Urinary bladder (tissue), 3 donors: ENCODE measurements at regions not wholly inside any gene's neighbourhood (a gene's known extent, or its start where the extent isn't known, plus 50 kb on each side); places are given as distances from the start of the nearest gene placed in this dataset.
A peak's percentile ranks its signal among the peaks of the same experiment; 100 is the strongest.
"Not testable (repeated sequence)": the region's sequence is repeated elsewhere in the genome, so short reads cannot be mapped to it uniquely, and the experiment has no call there.

Experiments
- DNase-seq: peaks from one replicate; pipeline ENCODE4 v3.0.0-alpha.2; 2015; ENCODE audit errors: extremely low spot score
- H3K27ac ChIP-seq: one replicate; pipeline ENCODE4 v1.5.1; 2013; ENCODE audit warnings: low read depth, mild to moderate bottlenecking, moderate library complexity
- H3K36me3 ChIP-seq: one replicate; pipeline ENCODE4 v1.6.1; 2013; ENCODE audit warnings: mild to moderate bottlenecking, moderate library complexity; ENCODE audit not compliant: insufficient read depth
- H3K4me1 ChIP-seq: one replicate; pipeline ENCODE4 v1.6.1; 2013; ENCODE audit warnings: mild to moderate bottlenecking, moderate library complexity; ENCODE audit not compliant: insufficient read depth
- H3K4me3 ChIP-seq: one replicate; pipeline ENCODE4 v1.5.1; 2013; ENCODE audit warnings: low read depth, low read length
- WGBS: extraction: QIAGEN DNeasy Blood & Tissue Kit; methylation state at CpG from one replicate; pipeline ENCODE4 v1.1.7; 2013; 5-methylcytosine and 5-hydroxymethylcytosine counted together
- donor health status: healthy with polysubstance abuse.
- donor health status: healthy.

- DNase-seq = no peak
- H3K36me3 ChIP-seq = no peaks in the 10 kb centered on the region
These were observed 93.4 kb upstream of the ARID1B start for GRCh38 chr6:156683821-156684220.

GRCh38 chr6:156676721-156677120 is 100.5 kb upstream of the ARID1B start:
- Histone ChIP-seq H3K4me3 (no peak overlapping the region), H3K27ac (no peak overlapping the region), H3K36me3 (no peaks in the 10 kb centered on the region), H3K4me1 (no peaks in the 10 kb centered on the region)
- DNase-seq = no peak
- 89% methylated on average over 2 of the region's 2 CpGs for WGBS

More at GRCh38 chr6:156683821-156684220, 93.4 kb upstream of the ARID1B start:
- Histone ChIP-seq H3K27ac (no peak overlapping the region), H3K4me1 (no peaks in the 10 kb centered on the region), H3K4me3 (no peak overlapping the region)
- 80% methylated on average over 5 of the region's 5 CpGs for WGBS

- no peak overlapping the region for H3K4me3 ChIP-seq
- H3K27ac ChIP-seq = no peak overlapping the region
- 93% methylated on average over 2 of the region's 2 CpGs for WGBS
- no peaks in the 10 kb centered on the region for H3K4me1 ChIP-seq
- no peak for DNase-seq
- no peaks in the 10 kb centered on the region for H3K36me3 ChIP-seq
These were observed 103.0 kb upstream of the ARID1B start for GRCh38 chr6:156674197-156674596.

GRCh38 chr6:156670097-156670496 is 107.1 kb upstream of the ARID1B start:
- H3K27ac ChIP-seq, DNase-seq: not testable (repeated sequence)
- 97% methylated on average over 26 of the region's 26 CpGs for WGBS

GRCh38 chr6:156662025-156662445 is 115.1 kb upstream of the ARID1B start:
- Histone ChIP-seq H3K36me3 (no peaks in the 10 kb centered on the region), H3K4me3 (no peak overlapping the region), H3K27ac (no peak overlapping the region), H3K4me1 (no peaks in the 10 kb centered on the region)
- WGBS = 48% methylated on average over 17 of the region's 17 CpGs
- DNase-seq = no peak

More at GRCh38 chr6:156670097-156670496, 107.1 kb upstream of the ARID1B start:
- H3K4me3 ChIP-seq, H3K36me3 ChIP-seq, H3K4me1 ChIP-seq: not testable (repeated sequence)

- no peak for DNase-seq
These were observed 116.8 kb upstream of the ARID1B start for GRCh38 chr6:156660389-156660788.

GRCh38 chr6:156659822-156660198 is 117.4 kb upstream of the ARID1B start:
- 70% methylated on average over 2 of the region's 2 CpGs for WGBS
- no peak for DNase-seq
- Histone ChIP-seq H3K4me1 (no peaks in the 10 kb centered on the region), H3K36me3 (no peaks in the 10 kb centered on the region), H3K4me3 (no peak overlapping the region), H3K27ac (no peak overlapping the region)

More at GRCh38 chr6:156660389-156660788, 116.8 kb upstream of the ARID1B start:
- no peaks in the 10 kb centered on the region for H3K4me1 ChIP-seq
- H3K4me3 ChIP-seq = no peak overlapping the region
- H3K27ac ChIP-seq = no peak overlapping the region
- 87% methylated on average over 2 of the region's 2 CpGs for WGBS
- no peaks in the 10 kb centered on the region for H3K36me3 ChIP-seq

- DNase-seq = no peak
- Histone ChIP-seq H3K4me1 (no peaks in the 10 kb centered on the region), H3K4me3 (no peak overlapping the region), H3K27ac (no peak overlapping the region), H3K36me3 (no peaks in the 10 kb centered on the region)
- WGBS = 78% methylated on average over 7 of the region's 7 CpGs
These were observed 118.0 kb upstream of the ARID1B start for GRCh38 chr6:156658966-156659821.

GRCh38 chr6:156658186-156658965 is 118.8 kb upstream of the ARID1B start:
- 28% methylated on average over 12 of the region's 12 CpGs for WGBS
- Histone ChIP-seq H3K4me3 (no peak overlapping the region), H3K27ac (no peak overlapping the region), H3K4me1 (no peaks in the 10 kb centered on the region), H3K36me3 (no peaks in the 10 kb centered on the region)
- DNase-seq = peak; percentile 21

- no peak for DNase-seq
These were observed 119.9 kb upstream of the ARID1B start for GRCh38 chr6:156657296-156657695.

GRCh38 chr6:156654919-156655918 is 122.0 kb upstream of the ARID1B start:
- H3K27ac ChIP-seq = no peak overlapping the region
- H3K4me1 ChIP-seq = no peaks in the 10 kb centered on the region
- DNase-seq = no peak
- H3K36me3 ChIP-seq = no peaks in the 10 kb centered on the region
- no peak overlapping the region for H3K4me3 ChIP-seq
- WGBS = 91% methylated on average over 8 of the region's 8 CpGs

More at GRCh38 chr6:156657296-156657695, 119.9 kb upstream of the ARID1B start:
- H3K27ac ChIP-seq = no peak overlapping the region
- no peak overlapping the region for H3K4me3 ChIP-seq
- 95% methylated on average over 5 of the region's 5 CpGs for WGBS
- no peaks in the 10 kb centered on the region for H3K4me1 ChIP-seq
- H3K36me3 ChIP-seq = no peaks in the 10 kb centered on the region

GRCh38 chr6:156652231-156652750 is 124.9 kb upstream of the ARID1B start:
- 95% methylated on average over 5 of the region's 5 CpGs for WGBS

GRCh38 chr6:156651486-156651885 is 125.7 kb upstream of the ARID1B start:
- Histone ChIP-seq H3K4me3 (no peak overlapping the region), H3K27ac (no peak overlapping the region), H3K36me3 (no peaks in the 10 kb centered on the region), H3K4me1 (no peaks in the 10 kb centered on the region)
- 77% methylated on average over 8 of the region's 8 CpGs for WGBS
- DNase-seq = no peak

More at GRCh38 chr6:156652231-156652750, 124.9 kb upstream of the ARID1B start:
- Histone ChIP-seq H3K4me1 (no peaks in the 10 kb centered on the region), H3K36me3 (no peaks in the 10 kb centered on the region), H3K27ac (no peak overlapping the region), H3K4me3 (no peak overlapping the region)
- no peak for DNase-seq
